Liver (tissue), 3 donors: ENCODE measurements at regions not wholly inside any gene's neighbourhood (a gene's known extent, or its start where the extent isn't known, plus 50 kb on each side); places are given as distances from the start of the nearest gene placed in this dataset.

Source experiments
- ATF3 ChIP-seq: IDR thresholded peaks from 2 replicates; pipeline ENCODE4 v1.6.1; 2016; ENCODE audit warnings: antibody characterized with exemption
- CTCF ChIP-seq: fragments of 150-350 bp; IDR thresholded peaks from 2 replicates; pipeline ENCODE4 v1.5.1; 2017; ENCODE audit warnings: improper control_type of control experiment, low read depth, low read length; ENCODE audit not compliant: missing input control
- EGR1 ChIP-seq, 2 donors: IDR thresholded peaks; 2 replicates each; pipeline ENCODE4 v1.6.1; 2016 to 2018; ENCODE audit warnings: antibody characterized with exemption in 2 of 2, low read depth in 2 of 2
- GABPA ChIP-seq, 2 donors: IDR thresholded peaks in 1 of 2; conservative IDR thresholded peaks in 1 of 2; 2 replicates each; pipeline ENCODE4 v1.6.1; 2016; ENCODE audit warnings: antibody characterized with exemption in 2 of 2, mild to moderate bottlenecking in 1 of 2, moderate library complexity in 1 of 2
- JUND ChIP-seq, 2 donors: IDR thresholded peaks; 2 replicates each; pipeline ENCODE4 v1.6.1; 2016; ENCODE audit warnings: antibody characterized with exemption in 2 of 2
- MAX ChIP-seq: IDR thresholded peaks from 2 replicates; pipeline ENCODE4 v1.6.1; 2016; ENCODE audit warnings: antibody characterized with exemption
- RAD21 ChIP-seq, 2 donors: IDR thresholded peaks; 2 replicates each; pipeline ENCODE4 v1.6.1; 2016; ENCODE audit warnings: antibody characterized with exemption in 2 of 2, mild to moderate bottlenecking in 2 of 2
- REST ChIP-seq: IDR thresholded peaks from 2 replicates; pipeline ENCODE4 v1.6.1; 2016; ENCODE audit warnings: antibody characterized with exemption, mild to moderate bottlenecking
- RXRA ChIP-seq, 2 donors: IDR thresholded peaks; 2 replicates each; pipeline ENCODE4 v1.6.1; 2017 to 2018; ENCODE audit warnings: antibody characterized with exemption in 2 of 2, mild to moderate bottlenecking in 1 of 2
- SP1 ChIP-seq: IDR thresholded peaks from 2 replicates; pipeline ENCODE4 v1.6.1; 2018; ENCODE audit warnings: antibody characterized with exemption, mild to moderate bottlenecking
- TAF1 ChIP-seq: conservative IDR thresholded peaks from 2 replicates; pipeline ENCODE4 v1.6.1; 2016; ENCODE audit warnings: antibody characterized with exemption, mild to moderate bottlenecking
- donor health status: healthy.
- donor health status: healthy.

GRCh38 chr3:157605356-157605755, 102.1 kb upstream of the VEPH1 start:
- TF ChIP-seq CTCF (no peak), MAX (no peak), RAD21 (IDR thresholded peaks at IDR 0.05) (no peak), REST (no peak), JUND (IDR thresholded peaks at IDR 0.05) (no peak), RXRA (IDR thresholded peaks at IDR 0.05) (no peak), EGR1 (IDR thresholded peaks at IDR 0.05; ENCODE audit: low read depth in 2 of 2) (no peak), GABPA (IDR thresholded peaks at IDR 0.05 in 1 of 2, conservative IDR thresholded peaks at IDR 0.05 in 1 of 2) (no peak), ATF3 (no peak), SP1 (no peak), TAF1 (no peak)
